OCI-LY1 (cell line): ENCODE measurements at regions not wholly inside any gene's neighbourhood (a gene's known extent, or its start where the extent isn't known, plus 50 kb on each side); places are given as distances from the start of the nearest gene placed in this dataset.

Experiments
- H2AFZ ChIP-seq: fragments of 200-600 bp; sonication (generic), shearing (Covaris generic); 2 replicates; pipeline ENCODE4 v1.6.0; 2014; ENCODE audit warnings: antibody characterized with exemption, mild to moderate bottlenecking, low read length
- H3F3A ChIP-seq: fragments of 200-600 bp; sonication (generic), shearing (Covaris generic); 2 replicates; pipeline ENCODE4 v1.6.0; 2014; ENCODE audit warnings: mild to moderate bottlenecking, antibody characterized with exemption, low read length, moderate library complexity; ENCODE audit not compliant: insufficient read depth
- H3K27ac ChIP-seq: fragments of 200-600 bp; sonication (generic); 2 replicates; pipeline ENCODE4 v1.5.1; 2014; ENCODE audit warnings: low read length, mixed run types, mild to moderate bottlenecking, low read depth; ENCODE audit not compliant: poor library complexity, severe bottlenecking
- H3K27me3 ChIP-seq: fragments of 200-600 bp; sonication (generic); 2 replicates; pipeline ENCODE4 v1.6.0; 2014; ENCODE audit warnings: antibody characterized with exemption, mild to moderate bottlenecking, low read length, moderate library complexity; ENCODE audit not compliant: insufficient read depth
- H3K36me3 ChIP-seq: fragments of 200-600 bp; sonication (generic); 2 replicates; pipeline ENCODE4 v1.6.1; 2014; ENCODE audit warnings: mild to moderate bottlenecking, antibody characterized with exemption, low read length, moderate library complexity, mixed read lengths; ENCODE audit not compliant: insufficient read depth
- H3K4me1 ChIP-seq: fragments of 200-600 bp; sonication (generic); 2 replicates; pipeline ENCODE4 v1.5.1; 2014; ENCODE audit warnings: mild to moderate bottlenecking, low read length, moderate library complexity; ENCODE audit not compliant: insufficient read depth, severe bottlenecking
- H3K4me2 ChIP-seq: fragments of 200-600 bp; sonication (generic), shearing (Covaris generic); 2 replicates; pipeline ENCODE4 v1.6.1; 2014; ENCODE audit warnings: low read length
- H3K4me3 ChIP-seq: fragments of 200-600 bp; sonication (generic); 2 replicates; pipeline ENCODE4 v1.5.1; 2014; ENCODE audit warnings: low read length, low read depth, mild to moderate bottlenecking, mixed read lengths; ENCODE audit not compliant: poor library complexity, severe bottlenecking
- H3K79me2 ChIP-seq: fragments of 200-600 bp; shearing (Covaris generic); 2 replicates; pipeline ENCODE4 v1.6.1; 2016; ENCODE audit warnings: mixed run types, low read length, mixed read lengths; ENCODE audit not compliant: insufficient read depth
- H3K9ac ChIP-seq: fragments of 200-600 bp; sonication (generic), shearing (Covaris generic); 2 replicates; pipeline ENCODE4 v1.6.1; 2014; ENCODE audit warnings: mild to moderate bottlenecking, low read length, mixed read lengths
- H3K9me2 ChIP-seq: fragments of 200-600 bp; sonication (generic), shearing (Covaris generic); 2 replicates; pipeline ENCODE4 v1.6.1; 2014; ENCODE audit warnings: low read depth, mild to moderate bottlenecking, low read length, mixed read lengths
- H3K9me3 ChIP-seq: fragments of 200-600 bp; shearing (Covaris generic); 2 replicates; pipeline ENCODE4 v1.6.1; 2014; ENCODE audit warnings: low read length, mixed read lengths
- H4K20me1 ChIP-seq: fragments of 200-600 bp; sonication (generic), shearing (Covaris generic); 2 replicates; pipeline ENCODE4 v1.6.0; 2016; ENCODE audit warnings: mild to moderate bottlenecking, low read length; ENCODE audit not compliant: insufficient read depth
- CTCF ChIP-seq: fragments of 200-600 bp; sonication (generic), shearing (Covaris generic); IDR thresholded peaks from 2 replicates; pipeline ENCODE4 v1.5.1; 2017; ENCODE audit warnings: mild to moderate bottlenecking, antibody characterized with exemption, low read length, moderate library complexity, mixed read lengths
- EZH2 ChIP-seq: fragments of 200-600 bp; sonication (generic), shearing (Covaris generic); IDR thresholded peaks from 2 replicates; pipeline ENCODE4 v1.8.0; 2017; ENCODE audit warnings: borderline replicate concordance, mixed run types, mild to moderate bottlenecking, antibody characterized with exemption, low read length, moderate library complexity, mixed read lengths

GRCh38 chr4:182091128-182091527 is 152.1 kb upstream of the TENM3 start:
- H3K9ac ChIP-seq, result no peak overlapping the region
- no peaks in the 10 kb centered on the region for H3K79me2 ChIP-seq
- H3K4me3 ChIP-seq, result no peak overlapping the region
- no peak for TF ChIP-seq EZH2
- no peak for TF ChIP-seq CTCF
- H3F3A ChIP-seq, result no peaks in the 10 kb centered on the region
- H3K4me1 ChIP-seq, result no peaks in the 10 kb centered on the region
- H3K27ac ChIP-seq, result no peak overlapping the region
- no peaks in the 10 kb centered on the region for H3K9me2 ChIP-seq
- H3K27me3 ChIP-seq, result no peaks in the 10 kb centered on the region
- H3K36me3 ChIP-seq, result no peaks in the 10 kb centered on the region
- H3K4me2 ChIP-seq, result no peak overlapping the region
- no peaks in the 10 kb centered on the region for H3K9me3 ChIP-seq
- no peaks in the 10 kb centered on the region for H4K20me1 ChIP-seq
- no peak overlapping the region for H2AFZ ChIP-seq

GRCh38 chr4:182093431-182093831 is 149.8 kb upstream of the TENM3 start:
- Histone ChIP-seq H3K9me2 (no peaks in the 10 kb centered on the region), H3K4me2 (no peak overlapping the region), H3K36me3 (no peaks in the 10 kb centered on the region), H2AFZ (no peak overlapping the region), H3K4me3 (no peak overlapping the region), H3K4me1 (no peaks in the 10 kb centered on the region), H3K79me2 (no peaks in the 10 kb centered on the region), H3K9ac (no peak overlapping the region), H3K27me3 (no peaks in the 10 kb centered on the region), H3K27ac (no peak overlapping the region), H4K20me1 (no peaks in the 10 kb centered on the region), H3K9me3 (no peaks in the 10 kb centered on the region), H3F3A (no peaks in the 10 kb centered on the region)
- no peak for TF ChIP-seq CTCF
- TF ChIP-seq EZH2, result no peak

- Histone ChIP-seq H3F3A (no peaks in the 10 kb centered on the region), H2AFZ (no peak overlapping the region), H3K79me2 (no peaks in the 10 kb centered on the region), H3K9me3 (no peaks in the 10 kb centered on the region), H3K4me2 (no peak overlapping the region), H3K36me3 (no peaks in the 10 kb centered on the region), H3K4me1 (no peaks in the 10 kb centered on the region), H3K27me3 (no peaks in the 10 kb centered on the region), H3K4me3 (no peak overlapping the region), H3K9ac (no peak overlapping the region), H4K20me1 (no peaks in the 10 kb centered on the region), H3K27ac (no peak overlapping the region), H3K9me2 (no peaks in the 10 kb centered on the region)
- TF ChIP-seq CTCF (no peak), EZH2 (no peak)
Observed at GRCh38 chr4:182093935-182094334, 149.3 kb upstream of the TENM3 start.
